ENCODE measurements at regions not wholly inside any gene's neighbourhood (a gene's known extent, or its start where the extent isn't known, plus 50 kb on each side); places are given as distances from the start of the nearest gene placed in this dataset.

GRCh38 chr3:103617961-103618360 lies 1183.1 kb downstream of the ZPLD1 start:
- no peaks in the 10 kb centered on the region for H3K4me1 Mint-ChIP-seq
- H3K27ac Mint-ChIP-seq, result no peak overlapping the region
- H3K36me3 Mint-ChIP-seq, result no peaks in the 10 kb centered on the region
- no peaks in the 10 kb centered on the region for H3K27me3 Mint-ChIP-seq
- H3K9me3 Mint-ChIP-seq, result peaks cover 1% of the 10 kb centered on the region
- no peak for DNase-seq
- no peak overlapping the region for H3K4me3 Mint-ChIP-seq

GRCh38 chr3:103624271-103624670 lies 1189.5 kb downstream of the ZPLD1 start:
- Mint-ChIP-seq H3K4me3 (no peak overlapping the region), H3K27ac (no peak overlapping the region), H3K36me3 (no peaks in the 10 kb centered on the region), H3K9me3 (peaks cover 7% of the 10 kb centered on the region), H3K4me1 (no peaks in the 10 kb centered on the region), H3K27me3 (no peaks in the 10 kb centered on the region)
- no peak for DNase-seq

GRCh38 chr3:103629391-103629790 lies 1194.6 kb downstream of the ZPLD1 start:
- no peaks in the 10 kb centered on the region for H3K27me3 Mint-ChIP-seq
- H3K27ac Mint-ChIP-seq, result no peak overlapping the region
- H3K36me3 Mint-ChIP-seq, result no peaks in the 10 kb centered on the region
- H3K4me3 Mint-ChIP-seq, result no peak overlapping the region
- no peak for DNase-seq
- peaks cover 12% of the 10 kb centered on the region for H3K9me3 Mint-ChIP-seq
- H3K4me1 Mint-ChIP-seq, result no peaks in the 10 kb centered on the region

- Mint-ChIP-seq H3K27me3 (no peaks in the 10 kb centered on the region), H3K27ac (no peak overlapping the region), H3K4me3 (no peak overlapping the region), H3K36me3 (no peaks in the 10 kb centered on the region), H3K4me1 (no peaks in the 10 kb centered on the region), H3K9me3 (no peaks in the 10 kb centered on the region)
- no peak for DNase-seq
Observed at GRCh38 chr3:103644450-103644849, 1209.6 kb downstream of the ZPLD1 start.

- Mint-ChIP-seq H3K9me3 (no peaks in the 10 kb centered on the region), H3K27me3 (no peaks in the 10 kb centered on the region), H3K4me3 (no peak overlapping the region), H3K4me1 (no peaks in the 10 kb centered on the region), H3K27ac (no peak overlapping the region), H3K36me3 (no peaks in the 10 kb centered on the region)
- DNase-seq, result no peak
Observed at GRCh38 chr3:103653996-103654395, 1219.2 kb downstream of the ZPLD1 start.

- Mint-ChIP-seq H3K4me1 (no peaks in the 10 kb centered on the region), H3K27ac (no peak overlapping the region), H3K27me3 (no peaks in the 10 kb centered on the region), H3K36me3 (no peaks in the 10 kb centered on the region), H3K4me3 (no peak overlapping the region), H3K9me3 (no peaks in the 10 kb centered on the region)
- DNase-seq, result no peak
Observed at GRCh38 chr3:103657756-103658155, 1222.9 kb downstream of the ZPLD1 start.

GRCh38 chr3:103660810-103661209 lies 1226.0 kb downstream of the ZPLD1 start:
- Mint-ChIP-seq H3K27me3 (no peaks in the 10 kb centered on the region), H3K4me1 (no peaks in the 10 kb centered on the region), H3K27ac (no peak overlapping the region), H3K4me3 (no peak overlapping the region), H3K9me3 (no peaks in the 10 kb centered on the region), H3K36me3 (no peaks in the 10 kb centered on the region)
- DNase-seq, result no peak

GRCh38 chr3:103662591-103662990 lies 1227.8 kb downstream of the ZPLD1 start:
- H3K27ac Mint-ChIP-seq, result no peak overlapping the region

GRCh38 chr3:103672346-103672745 lies 1237.5 kb downstream of the ZPLD1 start:
- Mint-ChIP-seq H3K4me3 (no peak overlapping the region), H3K27me3 (no peaks in the 10 kb centered on the region), H3K36me3 (no peaks in the 10 kb centered on the region), H3K9me3 (no peaks in the 10 kb centered on the region), H3K27ac (no peak overlapping the region), H3K4me1 (no peaks in the 10 kb centered on the region)
- no peak for DNase-seq

More at GRCh38 chr3:103662591-103662990, 1227.8 kb downstream of the ZPLD1 start:
- Mint-ChIP-seq H3K4me3 (no peak overlapping the region), H3K36me3 (no peaks in the 10 kb centered on the region), H3K27me3 (no peaks in the 10 kb centered on the region), H3K4me1 (no peaks in the 10 kb centered on the region), H3K9me3 (no peaks in the 10 kb centered on the region)
- no peak for DNase-seq

GRCh38 chr3:103684904-103685303 lies 1250.1 kb downstream of the ZPLD1 start:
- Mint-ChIP-seq H3K4me3 (no peak overlapping the region), H3K4me1 (no peaks in the 10 kb centered on the region)

GRCh38 chr3:103685939-103686338 lies 1251.1 kb downstream of the ZPLD1 start:
- H3K36me3 Mint-ChIP-seq, result no peaks in the 10 kb centered on the region

More at GRCh38 chr3:103684904-103685303, 1250.1 kb downstream of the ZPLD1 start:
- Mint-ChIP-seq H3K27ac (no peak overlapping the region), H3K9me3 (peaks cover 5% of the 10 kb centered on the region), H3K27me3 (no peaks in the 10 kb centered on the region), H3K36me3 (no peaks in the 10 kb centered on the region)
- no peak for DNase-seq

GRCh38 chr3:103690536-103690935 lies 1255.7 kb downstream of the ZPLD1 start:
- Mint-ChIP-seq H3K27ac (no peak overlapping the region), H3K27me3 (no peaks in the 10 kb centered on the region), H3K4me1 (no peaks in the 10 kb centered on the region), H3K4me3 (no peak overlapping the region), H3K9me3 (peaks cover 11% of the 10 kb centered on the region), H3K36me3 (no peaks in the 10 kb centered on the region)
- DNase-seq, result no peak

More at GRCh38 chr3:103685939-103686338, 1251.1 kb downstream of the ZPLD1 start:
- DNase-seq, result no peak
- no peaks in the 10 kb centered on the region for H3K27me3 Mint-ChIP-seq
- no peak overlapping the region for H3K4me3 Mint-ChIP-seq
- peaks cover 5% of the 10 kb centered on the region for H3K9me3 Mint-ChIP-seq
- no peak overlapping the region for H3K27ac Mint-ChIP-seq
- H3K4me1 Mint-ChIP-seq, result no peaks in the 10 kb centered on the region

- Mint-ChIP-seq H3K9me3 (peaks cover 11% of the 10 kb centered on the region), H3K27ac (no peak overlapping the region), H3K27me3 (no peaks in the 10 kb centered on the region), H3K36me3 (no peaks in the 10 kb centered on the region), H3K4me3 (no peak overlapping the region), H3K4me1 (no peaks in the 10 kb centered on the region)
- DNase-seq, result no peak
Observed at GRCh38 chr3:103693831-103694230, 1259.0 kb downstream of the ZPLD1 start.

- no peak for DNase-seq
- Mint-ChIP-seq H3K4me3 (no peak overlapping the region), H3K36me3 (no peaks in the 10 kb centered on the region), H3K27me3 (no peaks in the 10 kb centered on the region), H3K4me1 (no peaks in the 10 kb centered on the region), H3K27ac (no peak overlapping the region), H3K9me3 (peaks cover 3% of the 10 kb centered on the region)
Observed at GRCh38 chr3:103698646-103699045, 1263.8 kb downstream of the ZPLD1 start.

- peaks cover 3% of the 10 kb centered on the region for H3K9me3 Mint-ChIP-seq
- DNase-seq, result no peak
- no peaks in the 10 kb centered on the region for H3K36me3 Mint-ChIP-seq
- H3K4me3 Mint-ChIP-seq, result no peak overlapping the region
- no peaks in the 10 kb centered on the region for H3K27me3 Mint-ChIP-seq
- no peak overlapping the region for H3K27ac Mint-ChIP-seq
- no peaks in the 10 kb centered on the region for H3K4me1 Mint-ChIP-seq
Observed at GRCh38 chr3:103699228-103699627, 1264.4 kb downstream of the ZPLD1 start.

GRCh38 chr3:103705641-103706040 lies 1270.8 kb downstream of the ZPLD1 start:
- no peak for DNase-seq
- no peak overlapping the region for H3K27ac Mint-ChIP-seq
- H3K4me3 Mint-ChIP-seq, result no peak overlapping the region
- H3K4me1 Mint-ChIP-seq, result no peaks in the 10 kb centered on the region
- no peaks in the 10 kb centered on the region for H3K9me3 Mint-ChIP-seq
- no peaks in the 10 kb centered on the region for H3K36me3 Mint-ChIP-seq
- H3K27me3 Mint-ChIP-seq, result no peaks in the 10 kb centered on the region

GRCh38 chr3:103706671-103707070 lies 1271.9 kb downstream of the ZPLD1 start:
- Mint-ChIP-seq H3K27me3 (no peaks in the 10 kb centered on the region), H3K27ac (no peak overlapping the region), H3K4me3 (no peak overlapping the region), H3K4me1 (no peaks in the 10 kb centered on the region), H3K9me3 (no peaks in the 10 kb centered on the region), H3K36me3 (no peaks in the 10 kb centered on the region)
- no peak for DNase-seq

All from activated naive CD8-positive, alpha-beta T cell treated with anti-CD3 and anti-CD28 coated beads for 36 hours (primary cell).